ENCODE measurements at regions not wholly inside any gene's neighbourhood (a gene's known extent, or its start where the extent isn't known, plus 50 kb on each side); places are given as distances from the start of the nearest gene placed in this dataset.

DNA sequence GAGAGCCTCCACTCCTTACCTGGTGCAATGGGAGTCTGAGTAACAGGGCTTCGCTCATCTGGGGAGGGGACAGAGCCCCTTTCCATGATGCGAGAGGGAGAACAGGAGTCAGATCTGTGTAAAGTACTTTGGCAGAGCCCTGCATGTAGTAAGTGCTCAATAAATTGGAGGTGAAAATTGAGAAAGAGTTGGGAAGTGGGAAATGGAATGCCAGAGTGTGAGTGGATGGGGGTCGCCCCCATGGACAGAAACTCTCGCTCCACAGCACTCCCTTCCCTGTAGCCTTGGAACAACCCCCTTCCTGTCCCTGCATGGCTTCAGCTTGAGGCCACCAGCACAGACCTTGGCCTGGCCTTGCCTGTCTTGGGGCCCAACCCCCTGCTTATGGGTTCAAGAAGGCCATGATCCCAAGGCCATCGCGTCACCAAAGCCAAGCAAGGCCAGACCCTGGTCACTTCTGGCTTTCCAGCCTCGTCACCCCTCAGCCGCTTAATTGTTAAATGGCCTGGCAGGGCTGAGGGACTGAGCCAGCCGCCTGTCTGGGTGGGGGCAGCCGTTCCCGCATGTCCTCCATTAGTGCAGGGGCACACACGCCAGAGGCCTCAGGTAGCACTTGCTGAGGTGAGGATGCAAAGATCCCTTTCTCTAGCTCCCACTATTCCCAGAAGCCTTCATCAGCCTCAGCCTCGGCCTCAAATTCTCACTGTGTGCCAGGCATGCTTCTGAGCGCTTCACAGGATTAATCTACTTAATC, 93.7 kb upstream of the PTPN1 start:
- TF ChIP-seq, protein P1, sequence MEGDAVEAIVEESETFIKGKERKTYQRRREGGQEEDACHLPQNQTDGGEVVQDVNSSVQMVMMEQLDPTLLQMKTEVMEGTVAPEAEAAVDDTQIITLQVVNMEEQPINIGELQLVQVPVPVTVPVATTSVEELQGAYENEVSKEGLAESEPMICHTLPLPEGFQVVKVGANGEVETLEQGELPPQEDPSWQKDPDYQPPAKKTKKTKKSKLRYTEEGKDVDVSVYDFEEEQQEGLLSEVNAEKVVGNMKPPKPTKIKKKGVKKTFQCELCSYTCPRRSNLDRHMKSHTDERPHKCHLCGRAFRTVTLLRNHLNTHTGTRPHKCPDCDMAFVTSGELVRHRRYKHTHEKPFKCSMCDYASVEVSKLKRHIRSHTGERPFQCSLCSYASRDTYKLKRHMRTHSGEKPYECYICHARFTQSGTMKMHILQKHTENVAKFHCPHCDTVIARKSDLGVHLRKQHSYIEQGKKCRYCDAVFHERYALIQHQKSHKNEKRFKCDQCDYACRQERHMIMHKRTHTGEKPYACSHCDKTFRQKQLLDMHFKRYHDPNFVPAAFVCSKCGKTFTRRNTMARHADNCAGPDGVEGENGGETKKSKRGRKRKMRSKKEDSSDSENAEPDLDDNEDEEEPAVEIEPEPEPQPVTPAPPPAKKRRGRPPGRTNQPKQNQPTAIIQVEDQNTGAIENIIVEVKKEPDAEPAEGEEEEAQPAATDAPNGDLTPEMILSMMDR (conservative IDR thresholded peaks at IDR 0.05; ENCODE audit: low read depth, low read length) = no peak
- TF ChIP-seq EZH2 (IDR thresholded peaks at IDR 0.05; ENCODE audit: low read length, unreplicated experiment) = no peak
